HG02588 (cell line): ENCODE measurements at regions not wholly inside any gene's neighbourhood (a gene's known extent, or its start where the extent isn't known, plus 50 kb on each side); places are given as distances from the start of the nearest gene placed in this dataset.
"Not testable (repeated sequence)": the region's sequence is repeated elsewhere in the genome, so short reads cannot be mapped to it uniquely, and the experiment has no call there.

ENCODE experiments used
- ATAC-seq: cut with Tn5 transposase; IDR thresholded peaks from one replicate; pipeline ENCODE4 v1.9.1; 2021; ENCODE audit warnings: mild to moderate bottlenecking, moderate library complexity; ENCODE audit not compliant: unreplicated experiment

- ATAC-seq: no peak
Observed at GRCh38 chr21:22253761-22254160, 1255.6 kb downstream of the NCAM2 start.

GRCh38 chr21:22258821-22259220 lies 1260.6 kb downstream of the NCAM2 start:
- no peak for ATAC-seq

- no peak for ATAC-seq
Observed at GRCh38 chr21:22260274-22260673, 1262.1 kb downstream of the NCAM2 start.

- ATAC-seq: no peak
Observed at GRCh38 chr21:22263890-22264289, 1265.7 kb downstream of the NCAM2 start.

GRCh38 chr21:22277341-22277740 lies 1279.1 kb downstream of the NCAM2 start:
- ATAC-seq: no peak

- no peak for ATAC-seq
Observed at GRCh38 chr21:22278366-22278765, 1280.2 kb downstream of the NCAM2 start.

GRCh38 chr21:22280851-22281250 lies 1282.6 kb downstream of the NCAM2 start:
- ATAC-seq: no peak

- no peak for ATAC-seq
Observed at GRCh38 chr21:22288885-22289499, 1290.8 kb downstream of the NCAM2 start.

GRCh38 chr21:22292144-22292543 lies 1293.9 kb downstream of the NCAM2 start:
- ATAC-seq: no peak

GRCh38 chr21:22297575-22297974 lies 1299.4 kb downstream of the NCAM2 start:
- ATAC-seq: no peak

- ATAC-seq: no peak
Observed at GRCh38 chr21:22311741-22312462, 1313.7 kb downstream of the NCAM2 start.

GRCh38 chr21:22314963-22315362 lies 1316.8 kb downstream of the NCAM2 start:
- ATAC-seq: no peak

GRCh38 chr21:22319435-22319834 lies 1321.2 kb downstream of the NCAM2 start:
- no peak for ATAC-seq

- no peak for ATAC-seq
Observed at GRCh38 chr21:22342889-22343288, 1344.7 kb downstream of the NCAM2 start.

- no peak for ATAC-seq
Observed at GRCh38 chr21:22343303-22343702, 1345.1 kb downstream of the NCAM2 start.

GRCh38 chr21:22343721-22344120 lies 1345.5 kb downstream of the NCAM2 start:
- ATAC-seq: no peak

GRCh38 chr21:22345624-22346023 lies 1347.4 kb downstream of the NCAM2 start:
- no peak for ATAC-seq

- no peak for ATAC-seq
Observed at GRCh38 chr21:22346576-22346975, 1348.4 kb downstream of the NCAM2 start.

- ATAC-seq: no peak
Observed at GRCh38 chr21:22351076-22351475, 1352.9 kb downstream of the NCAM2 start.

GRCh38 chr21:22352088-22352487 lies 1353.9 kb downstream of the NCAM2 start:
- ATAC-seq: no peak

- no peak for ATAC-seq
Observed at GRCh38 chr21:22355949-22356348, 1357.7 kb downstream of the NCAM2 start.

GRCh38 chr21:22356663-22357062 lies 1358.5 kb downstream of the NCAM2 start:
- ATAC-seq: no peak

- not testable (repeated sequence) for ATAC-seq
Observed at GRCh38 chr21:22359599-22359998, 1361.4 kb downstream of the NCAM2 start.
